ENCODE measurements at regions not wholly inside any gene's neighbourhood (a gene's known extent, or its start where the extent isn't known, plus 50 kb on each side); places are given as distances from the start of the nearest gene placed in this dataset.

GRCh38 chr3:61414456-61414855 is 146.9 kb upstream of the PTPRG start:
- TF ChIP-seq CTCF (conservative IDR thresholded peaks at IDR 0.05; ENCODE audit: low read length) (no peak), EZH2phosphoT487 (IDR thresholded peaks at IDR 0.05; ENCODE audit: borderline replicate concordance, low read depth, low read length) (no peak)
